Panc1 (cell line): ENCODE measurements at regions not wholly inside any gene's neighbourhood (a gene's known extent, or its start where the extent isn't known, plus 50 kb on each side); places are given as distances from the start of the nearest gene placed in this dataset.

Experiments used
- POLR2AphosphoS5 ChIP-seq: IDR thresholded peaks from 2 replicates; pipeline ENCODE4 v1.6.1; 2012; ENCODE audit warnings: mild to moderate bottlenecking, low read depth, low read length, moderate library complexity
- REST ChIP-seq, 2 experiments: IDR thresholded peaks; 2 replicates each; pipeline ENCODE4 v1.6.1; 2011 to 2012; ENCODE audit warnings: low read depth in 2 of 2, control low read depth in 1 of 2, low read length in 1 of 2, mild to moderate bottlenecking in 1 of 2, moderate library complexity in 1 of 2; ENCODE audit not compliant: insufficient read depth in 1 of 2
- SIN3A ChIP-seq: IDR thresholded peaks from 2 replicates; pipeline ENCODE4 v1.6.1; 2012; ENCODE audit warnings: low read depth, mild to moderate bottlenecking, low read length, moderate library complexity, borderline replicate concordance; ENCODE audit not compliant: insufficient read depth
- TF ChIP-seq, protein P1 (sequence below): fragments of 450-650 bp; IDR thresholded peaks from 2 replicates; pipeline ENCODE4 v1.5.1; 2017; ENCODE audit warnings: mild to moderate bottlenecking

- TF ChIP-seq, protein P1, sequence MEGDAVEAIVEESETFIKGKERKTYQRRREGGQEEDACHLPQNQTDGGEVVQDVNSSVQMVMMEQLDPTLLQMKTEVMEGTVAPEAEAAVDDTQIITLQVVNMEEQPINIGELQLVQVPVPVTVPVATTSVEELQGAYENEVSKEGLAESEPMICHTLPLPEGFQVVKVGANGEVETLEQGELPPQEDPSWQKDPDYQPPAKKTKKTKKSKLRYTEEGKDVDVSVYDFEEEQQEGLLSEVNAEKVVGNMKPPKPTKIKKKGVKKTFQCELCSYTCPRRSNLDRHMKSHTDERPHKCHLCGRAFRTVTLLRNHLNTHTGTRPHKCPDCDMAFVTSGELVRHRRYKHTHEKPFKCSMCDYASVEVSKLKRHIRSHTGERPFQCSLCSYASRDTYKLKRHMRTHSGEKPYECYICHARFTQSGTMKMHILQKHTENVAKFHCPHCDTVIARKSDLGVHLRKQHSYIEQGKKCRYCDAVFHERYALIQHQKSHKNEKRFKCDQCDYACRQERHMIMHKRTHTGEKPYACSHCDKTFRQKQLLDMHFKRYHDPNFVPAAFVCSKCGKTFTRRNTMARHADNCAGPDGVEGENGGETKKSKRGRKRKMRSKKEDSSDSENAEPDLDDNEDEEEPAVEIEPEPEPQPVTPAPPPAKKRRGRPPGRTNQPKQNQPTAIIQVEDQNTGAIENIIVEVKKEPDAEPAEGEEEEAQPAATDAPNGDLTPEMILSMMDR, result no peak
- TF ChIP-seq REST (IDR thresholded peaks at IDR 0.05; ENCODE audit: insufficient read depth in 1 of 2, low read depth in 2 of 2, low read length in 1 of 2), result no peak
- no peak for TF ChIP-seq POLR2AphosphoS5
- TF ChIP-seq SIN3A, result no peak
These were observed 105.4 kb downstream of the DMRT2 start for GRCh38 chr9:1155602-1156001.
